ENCODE measurements at regions not wholly inside any gene's neighbourhood (a gene's known extent, or its start where the extent isn't known, plus 50 kb on each side); places are given as distances from the start of the nearest gene placed in this dataset.
"Not testable (repeated sequence)": the region's sequence is repeated elsewhere in the genome, so short reads cannot be mapped to it uniquely, and the experiment has no call there.

- no peak for DNase-seq
- intact Hi-C loops (cut with DNase I, micrococcal nuclease), result no loop called here
- Histone ChIP-seq H3K9me3 (peaks cover 50% of the 10 kb centered on the region), H3K36me3 (ENCODE audit: low read depth) (no peaks in the 10 kb centered on the region), H3K4me3 (no peak overlapping the region), H3K4me1 (ENCODE audit: low read depth) (no peaks in the 10 kb centered on the region)
- no peak for TF ChIP-seq CTCF (IDR thresholded peaks at IDR 0.05)
- no peak for ATAC-seq
These were observed 650.3 kb upstream of the CDH10 start for GRCh38 chr5:25295067-25295466.

- DNase-seq; ATAC-seq; H3K4me3 ChIP-seq; H3K36me3 ChIP-seq (ENCODE audit: low read depth); H3K4me1 ChIP-seq (ENCODE audit: low read depth); intact Hi-C loops (cut with DNase I, micrococcal nuclease): not testable (repeated sequence)
- peaks cover 51% of the 10 kb centered on the region for H3K9me3 ChIP-seq
These were observed 645.0 kb upstream of the CDH10 start for GRCh38 chr5:25289766-25290165.

- no peak for TF ChIP-seq CTCF (IDR thresholded peaks at IDR 0.05)
- intact Hi-C loops (cut with DNase I, micrococcal nuclease), result no loop called here
These were observed 641.5 kb upstream of the CDH10 start for GRCh38 chr5:25286319-25286718.

GRCh38 chr5:25285136-25285535 is 640.4 kb upstream of the CDH10 start:
- Histone ChIP-seq H3K9me3 (peaks cover 33% of the 10 kb centered on the region), H3K4me1 (ENCODE audit: low read depth) (no peaks in the 10 kb centered on the region), H3K36me3 (ENCODE audit: low read depth) (no peaks in the 10 kb centered on the region), H3K4me3 (no peak overlapping the region)
- no peak for TF ChIP-seq CTCF (IDR thresholded peaks at IDR 0.05)
- ATAC-seq, result no peak
- no peak for DNase-seq
- intact Hi-C loops (cut with DNase I, micrococcal nuclease), result no loop called here

More at GRCh38 chr5:25286319-25286718, 641.5 kb upstream of the CDH10 start:
- no peak overlapping the region for H3K4me3 ChIP-seq
- no peaks in the 10 kb centered on the region for H3K4me1 ChIP-seq (ENCODE audit: low read depth)
- ATAC-seq (no peak), DNase-seq (no peak)
- H3K9me3 ChIP-seq, result peaks cover 43% of the 10 kb centered on the region
- H3K36me3 ChIP-seq (ENCODE audit: low read depth), result no peaks in the 10 kb centered on the region

DNA sequence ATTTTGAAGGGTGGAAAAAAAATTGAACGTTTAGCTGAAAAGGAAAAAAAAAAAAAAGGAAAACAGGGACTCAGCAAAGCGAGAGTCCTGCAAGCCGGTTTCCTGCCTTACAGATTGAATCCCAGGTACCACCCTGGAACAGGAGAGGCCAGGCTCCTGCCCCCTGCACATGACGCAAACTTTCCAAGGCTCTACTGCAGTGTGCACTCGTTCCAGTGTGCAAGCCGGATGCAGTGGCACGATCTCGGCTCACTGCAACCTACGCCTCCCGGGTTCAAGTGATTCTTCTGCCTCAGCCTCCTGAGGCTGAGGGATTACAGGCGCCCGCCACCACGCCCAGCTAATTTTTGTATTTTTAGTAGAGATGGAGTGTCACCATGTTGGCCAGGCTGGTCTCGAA is 618.7 kb upstream of the CDH10 start:
- ATAC-seq; H3K36me3 ChIP-seq (ENCODE audit: low read depth); H3K4me1 ChIP-seq (ENCODE audit: low read depth); DNase-seq; intact Hi-C loops (cut with DNase I, micrococcal nuclease); H3K4me3 ChIP-seq: not testable (repeated sequence)
- peaks cover 51% of the 10 kb centered on the region for H3K9me3 ChIP-seq

GRCh38 chr5:25262221-25262620 is 617.4 kb upstream of the CDH10 start:
- no peak overlapping the region for H3K4me3 ChIP-seq
- no peaks in the 10 kb centered on the region for H3K36me3 ChIP-seq (ENCODE audit: low read depth)
- no peak for ATAC-seq
- TF ChIP-seq CTCF (IDR thresholded peaks at IDR 0.05), result no peak
- intact Hi-C loops (cut with DNase I, micrococcal nuclease), result no loop called here
- no peaks in the 10 kb centered on the region for H3K4me1 ChIP-seq (ENCODE audit: low read depth)
- peaks cover 47% of the 10 kb centered on the region for H3K9me3 ChIP-seq
- no peak for DNase-seq

- DNase-seq, result no peak
- intact Hi-C loops (cut with DNase I, micrococcal nuclease), result no loop called here
- no peaks in the 10 kb centered on the region for H3K4me1 ChIP-seq (ENCODE audit: low read depth)
- H3K9me3 ChIP-seq, result peaks cover 41% of the 10 kb centered on the region
- no peak for ATAC-seq
- TF ChIP-seq CTCF (IDR thresholded peaks at IDR 0.05), result no peak
- no peak overlapping the region for H3K4me3 ChIP-seq
- H3K36me3 ChIP-seq (ENCODE audit: low read depth), result no peaks in the 10 kb centered on the region
These were observed 610.4 kb upstream of the CDH10 start for GRCh38 chr5:25255128-25255527.
